Calu3 (cell line): ENCODE measurements at regions not wholly inside any gene's neighbourhood (a gene's known extent, or its start where the extent isn't known, plus 50 kb on each side); places are given as distances from the start of the nearest gene placed in this dataset.

ENCODE experiments used
- BruUV-seq: library from RNA; stranded (reverse); fragments of 400-500 nt; replicated peaks from 2 replicates; lab custom pipeline; 2021; lab: Mats Ljungman, UMichigan
- CTCF ChIA-PET: fragments of 300-600 bp; sonication (Branson Sonifier 250); formaldehyde crosslinking; loops from one replicate; lab custom pipeline; 2022; ENCODE audit warnings: antibody characterized with exemption; lab: Charles Lee
- DNase-seq: peaks from one replicate; pipeline ENCODE4 v3.0.0; 2022
- H3K27ac Mint-ChIP-seq: one replicate; pipeline ENCODE4 v1.8.0; 2022; ENCODE audit warnings: mixed read lengths; ENCODE audit not compliant: unreplicated experiment
- H3K27me3 Mint-ChIP-seq: one replicate; pipeline ENCODE4 v1.8.0; 2022; ENCODE audit warnings: mixed read lengths; ENCODE audit not compliant: unreplicated experiment
- H3K36me3 Mint-ChIP-seq: one replicate; pipeline ENCODE4 v1.8.0; 2022; ENCODE audit warnings: mild to moderate bottlenecking, moderate library complexity, mixed read lengths; ENCODE audit not compliant: insufficient read depth, unreplicated experiment
- H3K4me1 Mint-ChIP-seq: one replicate; pipeline ENCODE4 v1.8.0; 2022; ENCODE audit warnings: mild to moderate bottlenecking, low read depth, mixed read lengths; ENCODE audit not compliant: unreplicated experiment
- H3K4me3 Mint-ChIP-seq: one replicate; pipeline ENCODE4 v1.8.0; 2022; ENCODE audit warnings: mild to moderate bottlenecking, low read depth, moderate library complexity, mixed read lengths; ENCODE audit not compliant: unreplicated experiment
- H3K9me3 Mint-ChIP-seq: one replicate; pipeline ENCODE4 v1.8.0; 2022; ENCODE audit warnings: low read depth, mixed read lengths; ENCODE audit not compliant: unreplicated experiment
- CTCF ChIP-seq: fragments of 200-600 bp; IDR thresholded peaks from one replicate; pipeline ENCODE4 v1.8.0; 2022; ENCODE audit warnings: antibody characterized with exemption; ENCODE audit not compliant: unreplicated experiment
- intact Hi-C: fragments of 100-400 bp; cut with micrococcal nuclease; formaldehyde crosslinking; loops from one replicate; pipeline ENCODE4 v1.10.0; 2022; ENCODE audit not compliant: unreplicated experiment

- BruUV-seq, result no TSS peak
- CTCF ChIA-PET, result interaction anchor here (0.9 to 1.0 kb wide), 2 partner anchors 14 to 16 kb away, joined by 3 to 4 read pairs; no protein-coding TSS in a partner anchor
- intact Hi-C loops, result loop anchor here (5.0 kb wide), 1 partner anchor 273 kb away; no protein-coding TSS in a partner anchor
- H3K4me1 Mint-ChIP-seq, result peaks cover 54% of the 10 kb centered on the region
- H3K4me3 Mint-ChIP-seq, result no peak overlapping the region
- no peaks in the 10 kb centered on the region for H3K9me3 Mint-ChIP-seq
- H3K36me3 Mint-ChIP-seq, result no peaks in the 10 kb centered on the region
- TF ChIP-seq CTCF, result no peak
- no peak overlapping the region for H3K27ac Mint-ChIP-seq
- no peak for DNase-seq
- H3K27me3 Mint-ChIP-seq, result no peaks in the 10 kb centered on the region
Observed at GRCh38 chr12:67925552-67925951, 63.7 kb upstream of the IFNG-AS1 start.

GRCh38 chr12:67926063-67926462 is 63.2 kb upstream of the IFNG-AS1 start:
- CTCF ChIA-PET, result interaction anchor here (0.9 kb wide), 1 partner anchor 15 kb away, joined by 4 read pairs; no protein-coding TSS in a partner anchor
- Mint-ChIP-seq H3K27me3 (no peaks in the 10 kb centered on the region), H3K36me3 (no peaks in the 10 kb centered on the region), H3K27ac (no peak overlapping the region), H3K4me1 (peaks cover 49% of the 10 kb centered on the region), H3K9me3 (no peaks in the 10 kb centered on the region), H3K4me3 (no peak overlapping the region)
- intact Hi-C loops, result loop anchor here (5.0 kb wide), 1 partner anchor 274 kb away; no protein-coding TSS in a partner anchor
- no peak for DNase-seq
- no TSS peak for BruUV-seq
- TF ChIP-seq CTCF, result no peak

GRCh38 chr12:67927324-67927723 is 61.9 kb upstream of the IFNG-AS1 start:
- no peaks in the 10 kb centered on the region for H3K9me3 Mint-ChIP-seq
- intact Hi-C loops, result loop anchor here (5.0 kb wide), 1 partner anchor 275 kb away; no protein-coding TSS in a partner anchor
- CTCF ChIA-PET, result interaction anchor here (1.2 kb wide), 1 partner anchor 14 kb away, joined by 5 read pairs; no protein-coding TSS in a partner anchor

GRCh38 chr12:67927815-67928214 is 61.4 kb upstream of the IFNG-AS1 start:
- Mint-ChIP-seq H3K27me3 (no peaks in the 10 kb centered on the region), H3K27ac (no peak overlapping the region), H3K9me3 (no peaks in the 10 kb centered on the region), H3K4me1 (peaks cover 44% of the 10 kb centered on the region), H3K4me3 (no peak overlapping the region), H3K36me3 (no peaks in the 10 kb centered on the region)
- no peak for TF ChIP-seq CTCF
- no peak for DNase-seq
- CTCF ChIA-PET, result interaction anchor here (1.2 kb wide), 1 partner anchor 13 kb away, joined by 5 read pairs; no protein-coding TSS in a partner anchor
- no TSS peak for BruUV-seq
- intact Hi-C loops, result loop anchor here (5.0 kb wide), 1 partner anchor 276 kb away; no protein-coding TSS in a partner anchor

More at GRCh38 chr12:67927324-67927723, 61.9 kb upstream of the IFNG-AS1 start:
- Mint-ChIP-seq H3K4me3 (no peak overlapping the region), H3K36me3 (no peaks in the 10 kb centered on the region), H3K27me3 (no peaks in the 10 kb centered on the region), H3K27ac (no peak overlapping the region), H3K4me1 (peaks cover 44% of the 10 kb centered on the region)
- DNase-seq, result no peak
- BruUV-seq, result no TSS peak
- TF ChIP-seq CTCF, result no peak
